HEK293T (cell line): ENCODE measurements at regions not wholly inside any gene's neighbourhood (a gene's known extent, or its start where the extent isn't known, plus 50 kb on each side); places are given as distances from the start of the nearest gene placed in this dataset.

ENCODE experiments used
- FOXM1 ChIP-seq: fragments of 450-650 bp; IDR thresholded peaks from 2 replicates; pipeline ENCODE4 v1.6.1; 2017; ENCODE audit warnings: mild to moderate bottlenecking, borderline replicate concordance
- SP1 ChIP-seq: fragments of 450-650 bp; IDR thresholded peaks from 2 replicates; pipeline ENCODE4 v1.6.1; 2017

DNA sequence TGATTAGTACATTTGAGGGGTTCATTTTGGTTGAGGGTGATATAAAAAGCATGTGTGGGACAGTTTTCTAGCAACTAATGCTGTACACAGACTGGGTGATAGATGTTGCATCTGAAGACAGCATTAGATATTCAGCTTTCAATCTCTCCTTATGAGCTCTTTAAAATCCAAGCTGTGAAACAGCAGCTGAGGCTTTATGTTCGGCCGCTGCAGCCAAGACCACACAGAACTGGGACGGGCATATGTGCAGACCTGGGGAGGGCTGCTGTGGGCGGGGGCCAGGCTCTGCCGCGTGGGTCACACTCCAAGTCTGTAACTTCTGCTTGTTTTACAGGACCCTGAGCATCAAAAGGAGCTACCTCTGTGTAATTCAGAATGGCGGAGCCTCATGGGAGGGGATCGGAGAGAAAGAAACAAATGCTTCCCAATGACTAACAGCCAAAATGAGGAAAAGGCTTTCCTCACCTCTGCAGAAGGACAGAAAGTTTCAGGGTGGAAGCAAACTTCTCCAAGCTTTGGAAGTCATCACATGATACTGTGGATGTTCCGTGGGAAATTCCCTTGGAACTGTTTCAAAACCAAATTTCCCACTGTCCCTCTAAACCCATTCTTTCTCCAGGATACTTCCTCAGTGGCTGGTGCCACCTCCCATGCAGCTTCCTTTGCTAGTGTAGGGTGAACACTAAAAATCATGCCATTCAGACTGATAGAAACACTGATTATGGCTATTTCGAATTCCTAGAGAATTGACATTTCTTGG, 711.9 kb upstream of the ID2 start:
- TF ChIP-seq SP1 (no peak), FOXM1 (no peak)
